ENCODE measurements at regions not wholly inside any gene's neighbourhood (a gene's known extent, or its start where the extent isn't known, plus 50 kb on each side); places are given as distances from the start of the nearest gene placed in this dataset.

DNA sequence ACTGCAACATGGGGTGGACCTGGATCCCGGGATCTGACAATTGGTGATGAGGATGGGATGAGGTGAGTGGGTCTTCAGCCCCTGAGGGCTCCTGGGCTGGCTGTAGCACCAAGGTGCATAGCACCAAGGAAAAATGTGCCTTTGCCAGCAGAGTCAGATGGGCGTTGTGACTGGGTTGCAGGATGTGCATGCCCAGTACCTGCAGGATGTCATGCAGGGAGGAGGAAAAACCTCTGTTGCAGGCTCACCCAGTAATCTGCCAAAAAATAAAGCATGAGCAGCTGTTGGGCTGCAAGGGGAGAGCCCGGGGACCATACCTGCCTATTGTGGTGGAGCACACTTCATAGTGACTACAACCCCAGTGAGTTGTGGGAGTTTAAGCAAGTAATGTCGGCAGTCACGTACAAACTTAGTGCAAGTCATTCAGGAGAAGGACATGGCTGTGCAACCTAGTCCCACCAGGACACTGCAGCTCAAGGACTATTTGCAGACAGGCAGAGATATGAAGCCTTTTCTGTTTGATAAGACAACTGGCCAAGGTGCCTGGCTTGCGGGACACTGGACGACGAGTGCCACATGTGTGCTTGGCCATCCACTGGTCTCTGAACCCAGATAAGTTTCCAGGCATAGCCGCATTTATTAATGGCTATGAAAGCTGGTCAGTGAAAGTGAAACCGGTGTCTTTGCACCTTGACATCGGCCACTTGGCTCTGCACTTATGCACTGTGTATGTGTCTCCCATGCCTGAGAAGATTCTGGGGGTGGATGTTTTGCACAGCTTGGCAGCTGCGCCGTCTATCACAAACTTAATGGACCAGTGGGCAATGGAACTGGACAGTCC lies 499.8 kb downstream of the KCNJ2 start:
- Histone ChIP-seq H4K20me1 (ENCODE audit: insufficient read depth, low read length, poor library complexity, severe bottlenecking) (no peaks in the 10 kb centered on the region), H3K9me2 (replicated peaks; ENCODE audit: low read depth, low read length) (no peaks in the 10 kb centered on the region), H3K9ac (ENCODE audit: low read depth, low read length, poor library complexity, severe bottlenecking) (no peak overlapping the region), H3K4me1 (ENCODE audit: insufficient read depth, low read length, poor library complexity, severe bottlenecking) (no peaks in the 10 kb centered on the region), H3K36me3 (ENCODE audit: insufficient read depth, low read length) (no peaks in the 10 kb centered on the region), H3F3A (ENCODE audit: low read depth) (no peaks in the 10 kb centered on the region), H3K9me3 (ENCODE audit: insufficient read depth, low read depth, low read length) (no peaks in the 10 kb centered on the region; the same call in 1 of the 2 replicates), H3K4me2 (ENCODE audit: low read depth, low read length, poor library complexity, severe bottlenecking) (no peak overlapping the region), H3K79me2 (ENCODE audit: insufficient read depth, low read length) (no peaks in the 10 kb centered on the region), H2AFZ (ENCODE audit: low read length) (no peak overlapping the region), H3K4me3 (ENCODE audit: low read length, poor library complexity, severe bottlenecking) (no peak overlapping the region), H3K27me3 (ENCODE audit: insufficient read depth, low read length, poor library complexity, severe bottlenecking) (no peaks in the 10 kb centered on the region)
- TF ChIP-seq EZH2phosphoT487 (IDR thresholded peaks at IDR 0.05; ENCODE audit: borderline replicate concordance) (no peak), CTCF (conservative IDR thresholded peaks at IDR 0.05; ENCODE audit: low read length) (no peak)

- Histone ChIP-seq H3K4me2 (ENCODE audit: low read depth, low read length, poor library complexity, severe bottlenecking) (no peak overlapping the region), H2AFZ (ENCODE audit: low read length) (no peak overlapping the region), H3F3A (ENCODE audit: low read depth) (no peaks in the 10 kb centered on the region), H3K4me1 (ENCODE audit: insufficient read depth, low read length, poor library complexity, severe bottlenecking) (no peaks in the 10 kb centered on the region), H3K36me3 (ENCODE audit: insufficient read depth, low read length) (no peaks in the 10 kb centered on the region), H3K9me2 (replicated peaks; ENCODE audit: low read depth, low read length) (no peaks in the 10 kb centered on the region), H3K9ac (ENCODE audit: low read depth, low read length, poor library complexity, severe bottlenecking) (no peak overlapping the region), H3K9me3 (ENCODE audit: insufficient read depth, low read depth, low read length) (no peaks in the 10 kb centered on the region; the same call in 1 of the 2 replicates), H3K79me2 (ENCODE audit: insufficient read depth, low read length) (no peaks in the 10 kb centered on the region), H3K4me3 (ENCODE audit: low read length, poor library complexity, severe bottlenecking) (no peak overlapping the region), H4K20me1 (ENCODE audit: insufficient read depth, low read length, poor library complexity, severe bottlenecking) (no peaks in the 10 kb centered on the region), H3K27me3 (ENCODE audit: insufficient read depth, low read length, poor library complexity, severe bottlenecking) (no peaks in the 10 kb centered on the region)
- TF ChIP-seq CTCF (conservative IDR thresholded peaks at IDR 0.05; ENCODE audit: low read length) (no peak), EZH2phosphoT487 (IDR thresholded peaks at IDR 0.05; ENCODE audit: borderline replicate concordance) (no peak)
Measured at GRCh38 chr17:70674061-70674460, 504.7 kb downstream of the KCNJ2 start.

GRCh38 chr17:70675070-70675590 lies 505.8 kb downstream of the KCNJ2 start:
- no peak for TF ChIP-seq EZH2phosphoT487 (IDR thresholded peaks at IDR 0.05; ENCODE audit: borderline replicate concordance)
- no peak for TF ChIP-seq CTCF (conservative IDR thresholded peaks at IDR 0.05; ENCODE audit: low read length)
- Histone ChIP-seq H3K9me3 (ENCODE audit: insufficient read depth, low read depth, low read length) (no peaks in the 10 kb centered on the region; the same call in 1 of the 2 replicates), H4K20me1 (ENCODE audit: insufficient read depth, low read length, poor library complexity, severe bottlenecking) (no peaks in the 10 kb centered on the region)

More at GRCh38 chr17:70675070-70675590, 505.8 kb downstream of the KCNJ2 start:
- H3F3A ChIP-seq (ENCODE audit: low read depth): no peaks in the 10 kb centered on the region
- no peak overlapping the region for H3K9ac ChIP-seq (ENCODE audit: low read depth, low read length, poor library complexity, severe bottlenecking)
- no peaks in the 10 kb centered on the region for H3K9me2 ChIP-seq (replicated peaks; ENCODE audit: low read depth, low read length)
- no peak overlapping the region for H3K4me2 ChIP-seq (ENCODE audit: low read depth, low read length, poor library complexity, severe bottlenecking)
- H3K79me2 ChIP-seq (ENCODE audit: insufficient read depth, low read length): no peaks in the 10 kb centered on the region
- no peaks in the 10 kb centered on the region for H3K4me1 ChIP-seq (ENCODE audit: insufficient read depth, low read length, poor library complexity, severe bottlenecking)
- no peaks in the 10 kb centered on the region for H3K27me3 ChIP-seq (ENCODE audit: insufficient read depth, low read length, poor library complexity, severe bottlenecking)
- no peak overlapping the region for H3K4me3 ChIP-seq (ENCODE audit: low read length, poor library complexity, severe bottlenecking)
- H3K36me3 ChIP-seq (ENCODE audit: insufficient read depth, low read length): no peaks in the 10 kb centered on the region
- H2AFZ ChIP-seq (ENCODE audit: low read length): no peak overlapping the region

All from Loucy (cell line).